ENCODE measurements at regions not wholly inside any gene's neighbourhood (a gene's known extent, or its start where the extent isn't known, plus 50 kb on each side); places are given as distances from the start of the nearest gene placed in this dataset.

GRCh38 chr19:28949535-28949934 lies 263.4 kb downstream of the UQCRFS1 start:
- no peak for TF ChIP-seq CTCF (IDR thresholded peaks at IDR 0.05)
- H3K4me3 ChIP-seq = no peak overlapping the region
- no peaks in the 10 kb centered on the region for H3K9me3 ChIP-seq
- H3K27ac ChIP-seq = no peak overlapping the region
- intact Hi-C loops (cut with DNase I) = no loop called here
- no peaks in the 10 kb centered on the region for H3K36me3 ChIP-seq
- H3K27me3 ChIP-seq = no peaks in the 10 kb centered on the region
- H3K4me1 ChIP-seq = no peaks in the 10 kb centered on the region
- no peak for DNase-seq (ENCODE audit: low spot score in 2 of 2)

GRCh38 chr19:28949027-28949426 lies 263.9 kb downstream of the UQCRFS1 start:
- no peaks in the 10 kb centered on the region for H3K9me3 ChIP-seq
- H3K4me1 ChIP-seq = no peaks in the 10 kb centered on the region
- H3K27me3 ChIP-seq = no peaks in the 10 kb centered on the region
- no peak overlapping the region for H3K27ac ChIP-seq
- intact Hi-C loops (cut with DNase I) = no loop called here
- TF ChIP-seq CTCF (IDR thresholded peaks at IDR 0.05) = no peak
- no peaks in the 10 kb centered on the region for H3K36me3 ChIP-seq
- H3K4me3 ChIP-seq = no peak overlapping the region
- DNase-seq (ENCODE audit: low spot score in 2 of 2) = no peak

GRCh38 chr19:28948566-28948965 lies 264.4 kb downstream of the UQCRFS1 start:
- H3K36me3 ChIP-seq = no peaks in the 10 kb centered on the region
- intact Hi-C loops (cut with DNase I) = no loop called here
- no peak for TF ChIP-seq CTCF (IDR thresholded peaks at IDR 0.05)
- no peak overlapping the region for H3K4me3 ChIP-seq
- no peaks in the 10 kb centered on the region for H3K9me3 ChIP-seq
- no peaks in the 10 kb centered on the region for H3K4me1 ChIP-seq
- DNase-seq (ENCODE audit: low spot score in 2 of 2) = no peak
- no peak overlapping the region for H3K27ac ChIP-seq
- H3K27me3 ChIP-seq = no peaks in the 10 kb centered on the region

- H3K27me3 ChIP-seq = no peaks in the 10 kb centered on the region
- intact Hi-C loops (cut with DNase I) = no loop called here
- no peak for TF ChIP-seq CTCF (IDR thresholded peaks at IDR 0.05)
- no peaks in the 10 kb centered on the region for H3K9me3 ChIP-seq
- H3K4me1 ChIP-seq = no peaks in the 10 kb centered on the region
- H3K36me3 ChIP-seq = no peaks in the 10 kb centered on the region
- H3K4me3 ChIP-seq = no peak overlapping the region
- no peak for DNase-seq (ENCODE audit: low spot score in 2 of 2)
- H3K27ac ChIP-seq = no peak overlapping the region
Measured at GRCh38 chr19:28948026-28948425, 264.9 kb downstream of the UQCRFS1 start.

GRCh38 chr19:28943651-28944050 lies 269.3 kb downstream of the UQCRFS1 start:
- Histone ChIP-seq H3K27ac (no peak overlapping the region), H3K36me3 (no peaks in the 10 kb centered on the region), H3K4me3 (no peak overlapping the region), H3K27me3 (no peaks in the 10 kb centered on the region), H3K4me1 (no peaks in the 10 kb centered on the region), H3K9me3 (no peaks in the 10 kb centered on the region)
- TF ChIP-seq CTCF (IDR thresholded peaks at IDR 0.05) = no peak
- intact Hi-C loops (cut with DNase I) = no loop called here
- DNase-seq (ENCODE audit: low spot score in 2 of 2) = no peak

GRCh38 chr19:28941833-28942232 lies 271.1 kb downstream of the UQCRFS1 start:
- Histone ChIP-seq H3K36me3 (no peaks in the 10 kb centered on the region), H3K4me1 (no peaks in the 10 kb centered on the region), H3K4me3 (no peak overlapping the region), H3K27ac (no peak overlapping the region), H3K27me3 (no peaks in the 10 kb centered on the region), H3K9me3 (no peaks in the 10 kb centered on the region)
- DNase-seq (ENCODE audit: low spot score in 2 of 2) = no peak
- TF ChIP-seq CTCF (IDR thresholded peaks at IDR 0.05) = no peak
- intact Hi-C loops (cut with DNase I) = no loop called here
